ENCODE measurements at regions not wholly inside any gene's neighbourhood (a gene's known extent, or its start where the extent isn't known, plus 50 kb on each side); places are given as distances from the start of the nearest gene placed in this dataset.

DNA sequence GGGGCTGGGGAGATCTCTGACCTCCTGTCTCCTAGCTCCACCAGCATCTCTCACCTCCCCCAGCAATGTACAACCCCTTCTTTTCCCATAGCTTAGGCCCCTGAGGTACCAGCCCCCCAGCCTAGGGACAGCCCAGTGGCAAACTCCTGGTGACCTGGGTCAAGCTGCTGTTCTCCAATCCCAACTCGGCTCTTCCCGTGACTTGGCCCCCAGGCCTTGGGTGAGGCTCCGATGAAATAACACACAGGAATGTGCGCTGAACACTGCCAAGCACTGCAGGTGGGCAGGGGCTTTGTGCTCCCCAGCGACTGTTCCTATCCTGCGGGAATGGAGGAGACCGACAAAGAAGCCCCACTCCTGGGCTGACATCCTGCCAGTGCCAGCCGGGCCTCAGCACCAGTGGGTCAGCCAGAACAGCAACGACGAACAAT, 63.7 kb upstream of the AMZ2 start (continued):
- TF ChIP-seq, protein P1, sequence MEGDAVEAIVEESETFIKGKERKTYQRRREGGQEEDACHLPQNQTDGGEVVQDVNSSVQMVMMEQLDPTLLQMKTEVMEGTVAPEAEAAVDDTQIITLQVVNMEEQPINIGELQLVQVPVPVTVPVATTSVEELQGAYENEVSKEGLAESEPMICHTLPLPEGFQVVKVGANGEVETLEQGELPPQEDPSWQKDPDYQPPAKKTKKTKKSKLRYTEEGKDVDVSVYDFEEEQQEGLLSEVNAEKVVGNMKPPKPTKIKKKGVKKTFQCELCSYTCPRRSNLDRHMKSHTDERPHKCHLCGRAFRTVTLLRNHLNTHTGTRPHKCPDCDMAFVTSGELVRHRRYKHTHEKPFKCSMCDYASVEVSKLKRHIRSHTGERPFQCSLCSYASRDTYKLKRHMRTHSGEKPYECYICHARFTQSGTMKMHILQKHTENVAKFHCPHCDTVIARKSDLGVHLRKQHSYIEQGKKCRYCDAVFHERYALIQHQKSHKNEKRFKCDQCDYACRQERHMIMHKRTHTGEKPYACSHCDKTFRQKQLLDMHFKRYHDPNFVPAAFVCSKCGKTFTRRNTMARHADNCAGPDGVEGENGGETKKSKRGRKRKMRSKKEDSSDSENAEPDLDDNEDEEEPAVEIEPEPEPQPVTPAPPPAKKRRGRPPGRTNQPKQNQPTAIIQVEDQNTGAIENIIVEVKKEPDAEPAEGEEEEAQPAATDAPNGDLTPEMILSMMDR (IDR thresholded peaks at IDR 0.05; ENCODE audit: control extremely low read depth in 1 of 3, insufficient read depth in 1 of 3, low read depth in 1 of 3, low read length in 3 of 3) = no peak
- TF ChIP-seq SRF (IDR thresholded peaks at IDR 0.05; ENCODE audit: low read depth, low read length) (no peak), TCF12 (IDR thresholded peaks at IDR 0.05; ENCODE audit: low read depth, low read length) (no peak), SIN3A (conservative IDR thresholded peaks at IDR 0.05 in 1 of 2, IDR thresholded peaks at IDR 0.05 in 1 of 2; ENCODE audit: low read depth in 1 of 2, low read length in 2 of 2) (no peak), TBP (IDR thresholded peaks at IDR 0.05; ENCODE audit: low read depth, low read length) (no peak), RBBP5 (IDR thresholded peaks at IDR 0.05; ENCODE audit: borderline replicate concordance, low read depth, low read length) (no peak)

Measured in H1 (cell line).